ENCODE measurements at regions not wholly inside any gene's neighbourhood (a gene's known extent, or its start where the extent isn't known, plus 50 kb on each side); places are given as distances from the start of the nearest gene placed in this dataset.

GRCh38 chr2:14245901-14246300 lies 386.6 kb upstream of the LRATD1 start:
- Histone ChIP-seq H3K9me3 (no peaks in the 10 kb centered on the region), H3K4me1 (no peaks in the 10 kb centered on the region), H3K27me3 (no peaks in the 10 kb centered on the region), H3K36me3 (no peaks in the 10 kb centered on the region), H3K27ac (no peak overlapping the region), H3K4me3 (no peak overlapping the region)
- intact Hi-C loops (cut with DNase I) = no loop called here
- TF ChIP-seq POLR2A (IDR thresholded peaks at IDR 0.05) = no peak
- TF ChIP-seq CTCF (IDR thresholded peaks at IDR 0.05) = no peak
- no peak for TF ChIP-seq POLR2AphosphoS5 (IDR thresholded peaks at IDR 0.05; ENCODE audit: insufficient read depth in 1 of 2, low read depth in 1 of 2)
- no peak for DNase-seq (ENCODE audit: extremely low spot score in 2 of 2)

- no peaks in the 10 kb centered on the region for H3K4me1 ChIP-seq
- no peak overlapping the region for H3K27ac ChIP-seq
- intact Hi-C loops (cut with DNase I) = no loop called here
- H3K27me3 ChIP-seq = no peaks in the 10 kb centered on the region
- no peaks in the 10 kb centered on the region for H3K36me3 ChIP-seq
- TF ChIP-seq POLR2A (IDR thresholded peaks at IDR 0.05) (no peak), CTCF (IDR thresholded peaks at IDR 0.05) (no peak), POLR2AphosphoS5 (IDR thresholded peaks at IDR 0.05; ENCODE audit: insufficient read depth in 1 of 2, low read depth in 1 of 2) (no peak)
- no peak overlapping the region for H3K4me3 ChIP-seq
- DNase-seq (ENCODE audit: extremely low spot score in 2 of 2) = no peak
- no peaks in the 10 kb centered on the region for H3K9me3 ChIP-seq
Measured at GRCh38 chr2:14255135-14255820, 377.2 kb upstream of the LRATD1 start.

GRCh38 chr2:14256890-14257289 lies 375.6 kb upstream of the LRATD1 start:
- TF ChIP-seq CTCF (IDR thresholded peaks at IDR 0.05) (no peak), POLR2A (IDR thresholded peaks at IDR 0.05) (no peak), POLR2AphosphoS5 (IDR thresholded peaks at IDR 0.05; ENCODE audit: insufficient read depth in 1 of 2, low read depth in 1 of 2) (no peak)
- DNase-seq (ENCODE audit: extremely low spot score in 2 of 2) = no peak
- Histone ChIP-seq H3K9me3 (no peaks in the 10 kb centered on the region), H3K4me3 (no peak overlapping the region), H3K27ac (no peak overlapping the region), H3K36me3 (no peaks in the 10 kb centered on the region), H3K4me1 (no peaks in the 10 kb centered on the region), H3K27me3 (no peaks in the 10 kb centered on the region)
- intact Hi-C loops (cut with DNase I) = no loop called here

GRCh38 chr2:14257801-14258507 lies 374.6 kb upstream of the LRATD1 start:
- Histone ChIP-seq H3K27ac (no peak overlapping the region), H3K4me3 (no peak overlapping the region), H3K4me1 (no peaks in the 10 kb centered on the region), H3K27me3 (no peaks in the 10 kb centered on the region), H3K9me3 (no peaks in the 10 kb centered on the region), H3K36me3 (no peaks in the 10 kb centered on the region)
- DNase-seq (ENCODE audit: extremely low spot score in 2 of 2) = no peak
- TF ChIP-seq CTCF (IDR thresholded peaks at IDR 0.05) (no peak), POLR2A (IDR thresholded peaks at IDR 0.05) (no peak), POLR2AphosphoS5 (IDR thresholded peaks at IDR 0.05; ENCODE audit: insufficient read depth in 1 of 2, low read depth in 1 of 2) (no peak)
- intact Hi-C loops (cut with DNase I) = no loop called here

- DNase-seq (ENCODE audit: extremely low spot score in 2 of 2) = no peak
Measured at GRCh38 chr2:14261771-14262170, 370.7 kb upstream of the LRATD1 start.

More at GRCh38 chr2:14261771-14262170, 370.7 kb upstream of the LRATD1 start:
- no peaks in the 10 kb centered on the region for H3K36me3 ChIP-seq
- intact Hi-C loops (cut with DNase I) = no loop called here
- no peaks in the 10 kb centered on the region for H3K9me3 ChIP-seq
- no peak for TF ChIP-seq POLR2AphosphoS5 (IDR thresholded peaks at IDR 0.05; ENCODE audit: insufficient read depth in 1 of 2, low read depth in 1 of 2)
- no peak for TF ChIP-seq POLR2A (IDR thresholded peaks at IDR 0.05)
- TF ChIP-seq CTCF (IDR thresholded peaks at IDR 0.05) = no peak
- no peaks in the 10 kb centered on the region for H3K4me1 ChIP-seq
- H3K27me3 ChIP-seq = no peaks in the 10 kb centered on the region
- no peak overlapping the region for H3K4me3 ChIP-seq
- H3K27ac ChIP-seq = no peak overlapping the region

All from vagina (tissue), 2 donors.